ENCODE measurements at regions not wholly inside any gene's neighbourhood (a gene's known extent, or its start where the extent isn't known, plus 50 kb on each side); places are given as distances from the start of the nearest gene placed in this dataset.
"Not testable (repeated sequence)": the region's sequence is repeated elsewhere in the genome, so short reads cannot be mapped to it uniquely, and the experiment has no call there.

DNA sequence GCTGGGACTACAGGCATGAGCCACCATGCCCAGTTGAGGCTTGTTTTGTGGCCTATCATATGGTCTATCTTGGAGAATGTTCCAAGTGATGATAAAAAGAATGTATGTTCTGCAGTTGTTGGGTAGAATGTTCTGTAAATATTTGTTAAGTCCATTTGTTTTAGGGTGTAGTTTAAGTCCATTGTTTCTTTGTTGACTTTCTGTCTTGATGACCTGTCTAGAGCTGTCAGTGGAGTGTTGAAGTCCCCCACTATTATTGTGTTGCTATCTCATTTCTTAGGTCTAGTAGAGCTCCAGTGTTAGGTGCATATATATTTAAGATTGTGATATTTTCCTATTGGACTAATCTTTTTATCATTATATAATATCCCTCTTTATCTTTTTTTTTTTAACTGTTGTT is 284.3 kb upstream of the EXOC2 start:
- DNase-seq, result not testable (repeated sequence)

GRCh38 chr6:971981-972640 is 279.2 kb upstream of the EXOC2 start:
- no peak for DNase-seq

GRCh38 chr6:968791-969190 is 275.9 kb upstream of the EXOC2 start:
- DNase-seq, result no peak

- DNase-seq, result no peak
Observed at GRCh38 chr6:967701-968100, 274.8 kb upstream of the EXOC2 start.

DNA sequence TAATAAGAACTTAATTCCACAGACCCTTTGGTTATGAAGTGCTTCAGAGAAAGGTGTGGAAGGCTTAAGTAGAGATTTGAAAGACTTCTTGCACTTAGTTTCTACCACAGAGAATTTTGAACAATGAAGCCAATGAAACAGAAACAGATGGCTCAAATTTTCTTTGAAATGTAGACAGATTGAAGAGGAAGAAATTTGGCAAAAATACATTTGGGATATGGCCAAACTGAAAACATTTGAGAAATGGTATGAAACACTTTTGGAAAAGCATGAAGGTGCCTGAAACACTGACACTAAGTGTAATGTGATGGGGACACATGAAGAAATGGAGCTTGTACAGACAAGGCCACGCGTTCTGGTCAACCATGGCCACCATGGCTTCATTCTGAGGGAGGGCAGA is 272.4 kb upstream of the EXOC2 start:
- DNase-seq, result no peak

GRCh38 chr6:963456-963855 is 270.5 kb upstream of the EXOC2 start:
- DNase-seq, result no peak

- no peak for DNase-seq
Observed at GRCh38 chr6:961407-961960, 268.5 kb upstream of the EXOC2 start.

- DNase-seq, result no peak
Observed at GRCh38 chr6:960356-960755, 267.4 kb upstream of the EXOC2 start.

DNA sequence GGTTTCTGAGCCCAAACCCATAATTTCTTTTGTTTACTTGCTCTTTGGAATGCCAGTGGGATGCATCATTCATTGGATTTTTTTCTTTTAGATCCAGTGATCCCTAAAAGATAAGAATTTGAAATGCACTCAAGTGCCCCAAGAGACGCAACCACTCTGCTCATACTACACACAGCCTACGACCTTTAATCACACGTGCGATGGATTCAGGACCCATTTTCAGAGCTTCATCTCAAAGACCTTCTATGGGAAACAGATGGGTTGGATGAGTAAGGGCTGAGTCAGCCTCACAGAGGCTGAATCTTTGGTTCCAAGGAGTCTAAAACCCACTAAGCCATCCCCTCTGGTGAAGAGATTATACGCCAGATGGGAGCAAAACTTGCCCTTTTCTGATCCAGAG is 265.5 kb upstream of the EXOC2 start:
- DNase-seq, result no peak

- no peak for DNase-seq
Observed at GRCh38 chr6:951399-952181, 258.7 kb upstream of the EXOC2 start.

DNA sequence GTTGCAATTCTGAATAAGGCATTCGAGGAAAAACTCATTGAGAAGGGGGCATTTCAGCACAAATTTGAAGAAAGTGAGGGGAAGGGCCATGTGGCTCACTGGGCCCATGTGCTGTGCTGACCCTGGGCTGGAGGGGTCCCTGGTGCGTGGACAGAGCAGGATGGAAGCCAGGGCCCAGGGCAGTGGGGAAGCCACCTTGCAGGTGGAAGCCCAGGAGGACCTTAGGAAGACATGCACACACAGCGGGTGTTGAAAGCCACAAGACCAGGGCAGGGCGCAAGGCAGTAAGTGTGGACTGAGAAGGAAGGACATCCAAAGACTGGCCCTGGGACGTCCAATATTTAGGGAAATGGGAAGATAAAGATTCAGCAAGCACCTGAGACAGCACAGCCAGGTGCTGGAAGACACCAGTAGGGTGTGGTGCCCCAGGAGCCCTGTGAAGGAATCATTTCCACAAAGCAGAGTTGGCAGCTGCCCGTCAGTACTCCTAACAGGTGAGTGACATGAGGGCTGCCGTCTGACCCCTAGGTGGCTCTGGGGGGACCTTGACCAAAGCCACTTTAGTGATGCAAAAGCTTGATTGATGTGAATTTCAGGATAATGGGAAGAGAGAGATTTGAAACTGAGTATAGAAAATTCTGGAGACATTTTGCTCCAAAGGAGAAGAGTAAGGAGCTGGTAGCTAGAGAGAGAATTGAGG is 254.4 kb upstream of the EXOC2 start:
- no peak for DNase-seq

GRCh38 chr6:946546-946945 is 253.6 kb upstream of the EXOC2 start:
- no peak for DNase-seq

GRCh38 chr6:939526-940252 is 246.8 kb upstream of the EXOC2 start:
- no peak for DNase-seq

GRCh38 chr6:938916-939315 is 246.0 kb upstream of the EXOC2 start:
- no peak for DNase-seq

DNA sequence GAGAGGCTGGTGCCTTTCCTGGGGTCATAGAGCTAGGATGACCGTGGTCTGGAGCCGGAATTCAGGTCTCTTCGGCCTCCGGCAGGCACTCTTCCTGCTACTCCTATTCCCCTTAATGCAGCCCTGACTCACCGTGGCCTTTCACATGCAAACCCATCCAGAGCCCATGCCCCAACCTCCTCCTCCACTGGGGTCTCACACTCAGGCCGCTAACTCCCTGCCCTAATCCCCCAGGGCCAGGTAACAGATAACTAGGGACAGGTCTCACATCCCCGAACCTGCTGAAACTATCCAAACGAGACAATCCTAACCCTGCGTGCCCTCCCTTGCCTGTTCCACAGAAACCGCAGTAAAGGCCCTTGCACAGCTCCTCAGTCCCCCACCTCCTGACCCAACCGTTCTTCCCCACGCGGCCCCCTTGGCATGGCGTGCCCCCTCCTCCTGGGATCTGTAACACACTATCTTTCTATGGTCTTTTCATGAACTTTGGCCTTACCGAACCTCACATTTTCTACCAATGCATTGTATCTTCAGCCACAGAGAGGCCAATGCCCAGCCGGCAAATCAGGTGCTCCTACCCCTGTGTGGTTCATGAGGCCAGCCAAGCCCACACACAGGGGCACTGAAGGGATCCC is 245.4 kb upstream of the EXOC2 start:
- DNase-seq, result no peak

GRCh38 chr6:935582-935981 is 242.6 kb upstream of the EXOC2 start:
- DNase-seq, result no peak

DNA sequence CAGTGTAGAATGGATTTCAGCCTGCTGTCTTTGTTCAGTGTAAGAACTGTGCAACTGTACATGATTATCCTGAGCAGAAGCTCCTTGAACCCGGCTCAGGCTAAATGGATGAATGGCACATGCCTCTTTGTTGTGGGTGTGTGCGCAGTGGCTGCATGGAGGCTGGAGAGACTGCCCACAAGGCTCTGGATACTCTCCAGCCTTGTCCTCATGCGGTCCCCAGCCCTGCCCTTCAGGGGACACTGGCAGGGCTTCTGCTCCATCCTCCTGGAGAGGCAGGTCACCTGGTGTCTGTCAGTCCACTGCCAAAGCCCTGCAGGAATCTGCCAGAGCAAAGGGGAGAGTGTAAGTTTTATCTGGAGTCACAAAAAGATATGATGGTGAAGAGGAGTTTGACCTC is 241.7 kb upstream of the EXOC2 start:
- DNase-seq, result no peak

GRCh38 chr6:931919-932318 is 239.0 kb upstream of the EXOC2 start:
- DNase-seq, result not testable (repeated sequence)

DNA sequence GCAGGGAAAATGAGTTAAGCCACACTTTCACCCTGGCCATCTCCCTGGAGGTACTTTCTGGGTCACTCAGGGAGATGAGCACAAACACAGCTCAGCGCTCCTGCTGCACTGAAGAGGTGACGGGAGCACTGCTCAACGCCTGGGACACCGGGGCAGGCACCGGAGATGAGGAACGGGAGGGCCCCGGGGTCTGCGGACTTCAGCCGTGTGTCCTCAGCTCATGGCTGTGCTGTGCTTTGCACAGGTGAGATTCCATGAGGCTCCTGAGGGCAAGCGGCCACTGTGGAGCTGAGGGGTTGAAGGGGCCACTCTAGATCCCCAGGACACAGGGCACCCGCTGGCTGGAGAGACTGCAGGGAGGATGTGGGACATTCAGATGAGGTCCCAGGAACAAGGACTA is 234.2 kb upstream of the EXOC2 start:
- DNase-seq, result no peak

- DNase-seq, result no peak
Observed at GRCh38 chr6:925656-926213, 232.8 kb upstream of the EXOC2 start.

- DNase-seq, result no peak
Observed at GRCh38 chr6:924661-925060, 231.7 kb upstream of the EXOC2 start.

DNA sequence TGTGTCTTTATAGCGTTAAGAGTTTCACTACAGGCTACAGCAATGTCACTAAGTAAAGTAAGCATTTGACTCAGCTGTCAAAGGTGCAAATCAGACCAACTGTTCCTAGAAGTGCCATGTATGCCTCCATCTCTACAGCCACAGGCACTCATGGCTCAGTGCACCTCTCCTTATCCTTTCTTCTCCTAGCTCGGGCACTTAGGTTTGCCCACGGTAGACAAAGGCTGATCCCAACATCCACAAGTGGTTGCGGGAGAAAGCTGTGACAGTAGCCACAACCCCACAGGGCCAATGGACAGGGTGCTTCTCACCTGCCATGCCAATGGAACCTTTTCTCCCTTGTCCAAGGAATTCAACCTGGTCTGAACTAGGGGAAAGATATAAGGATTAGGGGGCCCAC is 228.5 kb upstream of the EXOC2 start:
- DNase-seq, result no peak
